ENCODE measurements at regions not wholly inside any gene's neighbourhood (a gene's known extent, or its start where the extent isn't known, plus 50 kb on each side); places are given as distances from the start of the nearest gene placed in this dataset.

GRCh38 chr11:134752964-134753770, 341.1 kb upstream of the B3GAT1 start:
- no peak overlapping the region for H3K27ac Mint-ChIP-seq (ENCODE audit: unreplicated experiment)
- no peak for DNase-seq (ENCODE audit: low spot score)
- H3K36me3 Mint-ChIP-seq (ENCODE audit: low read depth), result no peaks in the 10 kb centered on the region
- H3K4me3 Mint-ChIP-seq (ENCODE audit: unreplicated experiment), result no peak overlapping the region
- no peaks in the 10 kb centered on the region for H3K4me1 Mint-ChIP-seq (ENCODE audit: low read depth)
- H3K27me3 Mint-ChIP-seq (ENCODE audit: low read depth), result peaks cover 7% of the 10 kb centered on the region
- TF ChIP-seq CTCF (IDR thresholded peaks at IDR 0.05), result no peak
- H3K9me3 Mint-ChIP-seq (ENCODE audit: low read depth), result peaks cover 8% of the 10 kb centered on the region

GRCh38 chr11:134752526-134752925, 340.5 kb upstream of the B3GAT1 start:
- H3K27me3 Mint-ChIP-seq (ENCODE audit: low read depth), result peaks cover 7% of the 10 kb centered on the region

GRCh38 chr11:134751766-134752165, 339.7 kb upstream of the B3GAT1 start:
- Mint-ChIP-seq H3K27me3 (ENCODE audit: low read depth) (peaks cover 7% of the 10 kb centered on the region), H3K36me3 (ENCODE audit: low read depth) (peaks cover 2% of the 10 kb centered on the region), H3K4me3 (ENCODE audit: unreplicated experiment) (no peak overlapping the region), H3K9me3 (ENCODE audit: low read depth) (peaks cover 14% of the 10 kb centered on the region), H3K4me1 (ENCODE audit: low read depth) (no peaks in the 10 kb centered on the region), H3K27ac (ENCODE audit: unreplicated experiment) (no peak overlapping the region)
- no peak for DNase-seq (ENCODE audit: low spot score)
- TF ChIP-seq CTCF (IDR thresholded peaks at IDR 0.05), result no peak

More at GRCh38 chr11:134752526-134752925, 340.5 kb upstream of the B3GAT1 start:
- no peak overlapping the region for H3K4me3 Mint-ChIP-seq (ENCODE audit: unreplicated experiment)
- H3K9me3 Mint-ChIP-seq (ENCODE audit: low read depth), result peaks cover 10% of the 10 kb centered on the region
- peak; percentile 59 for DNase-seq (ENCODE audit: low spot score)
- TF ChIP-seq CTCF (IDR thresholded peaks at IDR 0.05), result no peak
- H3K4me1 Mint-ChIP-seq (ENCODE audit: low read depth), result no peaks in the 10 kb centered on the region
- no peak overlapping the region for H3K27ac Mint-ChIP-seq (ENCODE audit: unreplicated experiment)
- H3K36me3 Mint-ChIP-seq (ENCODE audit: low read depth), result no peaks in the 10 kb centered on the region

GRCh38 chr11:134751031-134751585, 339.1 kb upstream of the B3GAT1 start:
- Mint-ChIP-seq H3K4me3 (ENCODE audit: unreplicated experiment) (no peak overlapping the region), H3K36me3 (ENCODE audit: low read depth) (peaks cover 3% of the 10 kb centered on the region), H3K27me3 (ENCODE audit: low read depth) (peaks cover 4% of the 10 kb centered on the region), H3K4me1 (ENCODE audit: low read depth) (no peaks in the 10 kb centered on the region), H3K9me3 (ENCODE audit: low read depth) (peaks cover 17% of the 10 kb centered on the region), H3K27ac (ENCODE audit: unreplicated experiment) (no peak overlapping the region)
- DNase-seq (ENCODE audit: low spot score), result peak; percentile 66
- no peak for TF ChIP-seq CTCF (IDR thresholded peaks at IDR 0.05)

- TF ChIP-seq CTCF (IDR thresholded peaks at IDR 0.05), result no peak
- Mint-ChIP-seq H3K27ac (ENCODE audit: unreplicated experiment) (no peak overlapping the region), H3K4me1 (ENCODE audit: low read depth) (no peaks in the 10 kb centered on the region), H3K9me3 (ENCODE audit: low read depth) (peaks cover 22% of the 10 kb centered on the region), H3K36me3 (ENCODE audit: low read depth) (peaks cover 3% of the 10 kb centered on the region), H3K27me3 (ENCODE audit: low read depth) (no peaks in the 10 kb centered on the region), H3K4me3 (ENCODE audit: unreplicated experiment) (no peak overlapping the region)
- DNase-seq (ENCODE audit: low spot score), result peak; percentile 65
Measured at GRCh38 chr11:134750619-134751018, 338.6 kb upstream of the B3GAT1 start.

Data from chondrocyte (in vitro differentiated cells).